Suprapubic skin (tissue), 4 donors: ENCODE measurements at regions not wholly inside any gene's neighbourhood (a gene's known extent, or its start where the extent isn't known, plus 50 kb on each side); places are given as distances from the start of the nearest gene placed in this dataset.

Source experiments
- CTCF ChIP-seq, 2 donors: fragments of 200-600 bp in 1 of 2; fragments of 450-650 bp in 1 of 2; sonication (generic) in 1 of 2; IDR thresholded peaks; one replicate each; pipeline ENCODE4 v1.5.1; 2016 to 2019; ENCODE audit warnings: antibody characterized with exemption in 2 of 2, mild to moderate bottlenecking in 1 of 2, moderate library complexity in 1 of 2
- POLR2A ChIP-seq, 2 donors: fragments of 450-650 bp; IDR thresholded peaks; one replicate each; pipeline ENCODE4 v1.6.1; 2017; ENCODE audit warnings: antibody characterized with exemption in 2 of 2, mild to moderate bottlenecking in 2 of 2, moderate library complexity in 2 of 2
- POLR2AphosphoS5 ChIP-seq, 3 donors: sonication (generic); formaldehyde crosslinking; IDR thresholded peaks; one replicate each; pipeline ENCODE4 v1.6.1; 2017; ENCODE audit warnings: antibody characterized with exemption in 3 of 3

GRCh38 chr5:159680095-159680494, 236.2 kb upstream of the ADRA1B start:
- TF ChIP-seq CTCF (IDR thresholded peaks at IDR 0.05) (no peak), POLR2AphosphoS5 (IDR thresholded peaks at IDR 0.05) (no peak), POLR2A (IDR thresholded peaks at IDR 0.05) (no peak)
